ENCODE measurements at regions not wholly inside any gene's neighbourhood (a gene's known extent, or its start where the extent isn't known, plus 50 kb on each side); places are given as distances from the start of the nearest gene placed in this dataset.

- no peak for DNase-seq (ENCODE audit: low read depth)
Observed at GRCh38 chr10:118175148-118175547, 128.4 kb upstream of the RAB11FIP2 start.

- DNase-seq (ENCODE audit: low read depth): no peak
Observed at GRCh38 chr10:118173296-118173695, 126.6 kb upstream of the RAB11FIP2 start.

GRCh38 chr10:118171861-118172260 lies 125.1 kb upstream of the RAB11FIP2 start:
- DNase-seq (ENCODE audit: low read depth): no peak

- no peak for DNase-seq (ENCODE audit: low read depth)
Observed at GRCh38 chr10:118167056-118167700, 120.4 kb upstream of the RAB11FIP2 start.

- DNase-seq (ENCODE audit: low read depth): no peak
Observed at GRCh38 chr10:118163217-118163616, 116.5 kb upstream of the RAB11FIP2 start.

GRCh38 chr10:118161461-118162246 lies 114.9 kb upstream of the RAB11FIP2 start:
- no peak for DNase-seq (ENCODE audit: low read depth)

GRCh38 chr10:118153287-118153686 lies 106.5 kb upstream of the RAB11FIP2 start:
- DNase-seq (ENCODE audit: low read depth): no peak

GRCh38 chr10:118151461-118151860 lies 104.7 kb upstream of the RAB11FIP2 start:
- no peak for DNase-seq (ENCODE audit: low read depth)

GRCh38 chr10:118148247-118148646 lies 101.5 kb upstream of the RAB11FIP2 start:
- no peak for DNase-seq (ENCODE audit: low read depth)

- no peak for DNase-seq (ENCODE audit: low read depth)
Observed at GRCh38 chr10:118145256-118145655, 98.5 kb upstream of the RAB11FIP2 start.

GRCh38 chr10:118141471-118141870 lies 94.7 kb upstream of the RAB11FIP2 start:
- DNase-seq (ENCODE audit: low read depth): no peak

- no peak for DNase-seq (ENCODE audit: low read depth)
Observed at GRCh38 chr10:118139321-118139720, 92.6 kb upstream of the RAB11FIP2 start.

- DNase-seq (ENCODE audit: low read depth): no peak
Observed at GRCh38 chr10:118128675-118129074, 81.9 kb upstream of the RAB11FIP2 start.

GRCh38 chr10:118118716-118119115 lies 72.0 kb upstream of the RAB11FIP2 start:
- DNase-seq (ENCODE audit: low read depth): no peak

- no peak for DNase-seq (ENCODE audit: low read depth)
Observed at GRCh38 chr10:118116715-118117449, 70.1 kb upstream of the RAB11FIP2 start.

GRCh38 chr10:118116362-118116714 lies 69.6 kb upstream of the RAB11FIP2 start:
- no peak for DNase-seq (ENCODE audit: low read depth)

GRCh38 chr10:118115701-118116100 lies 69.0 kb upstream of the RAB11FIP2 start:
- no peak for DNase-seq (ENCODE audit: low read depth)

- no peak for DNase-seq (ENCODE audit: low read depth)
Observed at GRCh38 chr10:118114992-118115391, 68.3 kb upstream of the RAB11FIP2 start.

- DNase-seq (ENCODE audit: low read depth): no peak
Observed at GRCh38 chr10:118112543-118113125, 65.9 kb upstream of the RAB11FIP2 start.

GRCh38 chr10:118110750-118111149 lies 64.0 kb upstream of the RAB11FIP2 start:
- no peak for DNase-seq (ENCODE audit: low read depth)

- no peak for DNase-seq (ENCODE audit: low read depth)
Observed at GRCh38 chr10:118108194-118109026, 61.7 kb upstream of the RAB11FIP2 start.

- DNase-seq (ENCODE audit: low read depth): no peak
Observed at GRCh38 chr10:118107541-118107940, 60.8 kb upstream of the RAB11FIP2 start.
